Lung (tissue), 11 donors: ENCODE measurements at regions not wholly inside any gene's neighbourhood (a gene's known extent, or its start where the extent isn't known, plus 50 kb on each side); places are given as distances from the start of the nearest gene placed in this dataset.

Source experiments
- ATAC-seq: fragments of 200-7000 bp; cut with Tn5 transposase; one replicate; pipeline ENCODE4 v1.9.1; 2020; ENCODE audit warnings: moderate number of reproducible peaks; ENCODE audit not compliant: insufficient read depth, low FRiP score
- DNase-seq, 3 donors: peaks; one replicate each; pipeline ENCODE4 v3.0.0-alpha.2; 2013 to 2017
- H3K27ac ChIP-seq, 2 donors: one replicate each; pipeline ENCODE4 v1.5.1; 2013; ENCODE audit warnings: mild to moderate bottlenecking in 2 of 2, moderate library complexity in 2 of 2, control low read depth in 1 of 2, inconsistent platforms in 1 of 2, low read depth in 1 of 2, low read length in 1 of 2
- H3K27me3 ChIP-seq, 3 donors: one replicate each; pipeline ENCODE4 v1.5.1; 2013; ENCODE audit warnings: low read length in 2 of 3; ENCODE audit not compliant: control insufficient read depth in 3 of 3, insufficient read depth in 3 of 3
- H3K36me3 ChIP-seq, 4 donors: one replicate each; pipeline ENCODE4 v1.5.1; 2013; ENCODE audit warnings: low read length in 4 of 4, mild to moderate bottlenecking in 1 of 4, moderate library complexity in 1 of 4; ENCODE audit not compliant: control insufficient read depth in 4 of 4, insufficient read depth in 4 of 4
- H3K4me1 ChIP-seq, 5 donors: one replicate each; pipeline ENCODE4 v1.5.1; 2013; ENCODE audit warnings: low read length in 5 of 5, mild to moderate bottlenecking in 2 of 5, moderate library complexity in 1 of 5; ENCODE audit not compliant: control insufficient read depth in 5 of 5, insufficient read depth in 5 of 5
- H3K4me3 ChIP-seq: one replicate; pipeline ENCODE4 v1.5.1; 2013; ENCODE audit warnings: mild to moderate bottlenecking, control low read depth, moderate library complexity
- H3K9ac ChIP-seq, 2 donors: one replicate each; pipeline ENCODE4 v1.5.1; 2013; ENCODE audit warnings: low read length in 2 of 2, control low read depth in 1 of 2; ENCODE audit not compliant: insufficient read depth in 1 of 2
- H3K9me3 ChIP-seq, 4 donors: one replicate each; pipeline ENCODE4 v1.5.1; 2013; ENCODE audit warnings: low read length in 3 of 4, mild to moderate bottlenecking in 1 of 4, moderate library complexity in 1 of 4; ENCODE audit not compliant: control insufficient read depth in 4 of 4, insufficient read depth in 3 of 4
- WGBS, 2 donors: extraction: QIAGEN DNeasy Blood & Tissue Kit; methylation state at CpG; one replicate each; pipeline ENCODE4 v1.1.7; 2013; 5-methylcytosine and 5-hydroxymethylcytosine counted together
- TF ChIP-seq, protein P1 (sequence below): IDR thresholded peaks from 2 replicates; pipeline ENCODE4 v1.5.1; 2012; ENCODE audit warnings: mild to moderate bottlenecking; ENCODE audit errors: control extremely low read depth, extremely low read depth
- donor health status: control.
- donor health status: control.
- donor health status: Bipolar disorder and iron deficiency.
- donor health status: healthy.
- donor health status: DM: yes; HTN: yes; CAD: no.

DNA sequence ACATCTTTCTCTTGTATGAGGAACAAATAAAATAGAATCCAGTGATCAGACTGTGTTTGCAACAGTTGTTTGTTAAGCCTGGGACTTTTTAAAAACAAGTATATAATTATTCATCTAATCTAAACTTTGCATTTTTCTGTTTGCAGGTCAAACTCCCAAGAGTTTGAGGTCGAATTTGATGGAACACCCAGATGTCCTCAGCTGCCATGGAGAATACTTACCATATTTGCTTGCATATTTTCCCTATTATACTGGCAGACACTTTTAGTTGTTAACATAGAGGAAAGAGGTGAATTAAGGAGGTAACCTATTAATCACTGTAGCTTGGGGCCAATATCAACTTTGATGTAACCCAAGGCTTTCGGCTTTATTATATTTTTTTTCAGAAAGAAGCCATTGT lies 401.5 kb upstream of the DIPK2B start:
- Histone ChIP-seq H3K4me3 (no peak overlapping the region), H3K27me3 (peaks cover 0 to 11% (median 0%) of the 10 kb centered on the region in 3 donors), H3K4me1 (no peaks in the 10 kb centered on the region), H3K9ac (no peak overlapping the region), H3K9me3 (peaks cover 0 to 3% (median under 1%) of the 10 kb centered on the region in 4 donors), H3K36me3 (no peaks in the 10 kb centered on the region), H3K27ac (no peak overlapping the region)
- ATAC-seq, result no peak
- TF ChIP-seq, protein P1, sequence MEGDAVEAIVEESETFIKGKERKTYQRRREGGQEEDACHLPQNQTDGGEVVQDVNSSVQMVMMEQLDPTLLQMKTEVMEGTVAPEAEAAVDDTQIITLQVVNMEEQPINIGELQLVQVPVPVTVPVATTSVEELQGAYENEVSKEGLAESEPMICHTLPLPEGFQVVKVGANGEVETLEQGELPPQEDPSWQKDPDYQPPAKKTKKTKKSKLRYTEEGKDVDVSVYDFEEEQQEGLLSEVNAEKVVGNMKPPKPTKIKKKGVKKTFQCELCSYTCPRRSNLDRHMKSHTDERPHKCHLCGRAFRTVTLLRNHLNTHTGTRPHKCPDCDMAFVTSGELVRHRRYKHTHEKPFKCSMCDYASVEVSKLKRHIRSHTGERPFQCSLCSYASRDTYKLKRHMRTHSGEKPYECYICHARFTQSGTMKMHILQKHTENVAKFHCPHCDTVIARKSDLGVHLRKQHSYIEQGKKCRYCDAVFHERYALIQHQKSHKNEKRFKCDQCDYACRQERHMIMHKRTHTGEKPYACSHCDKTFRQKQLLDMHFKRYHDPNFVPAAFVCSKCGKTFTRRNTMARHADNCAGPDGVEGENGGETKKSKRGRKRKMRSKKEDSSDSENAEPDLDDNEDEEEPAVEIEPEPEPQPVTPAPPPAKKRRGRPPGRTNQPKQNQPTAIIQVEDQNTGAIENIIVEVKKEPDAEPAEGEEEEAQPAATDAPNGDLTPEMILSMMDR, result no peak
- DNase-seq, result peak in 2 of 3 donors; percentile 10 to 17
- WGBS, 2 donors, result 46 to 77% methylated on average over 2 of the region's 2 CpGs

DNA sequence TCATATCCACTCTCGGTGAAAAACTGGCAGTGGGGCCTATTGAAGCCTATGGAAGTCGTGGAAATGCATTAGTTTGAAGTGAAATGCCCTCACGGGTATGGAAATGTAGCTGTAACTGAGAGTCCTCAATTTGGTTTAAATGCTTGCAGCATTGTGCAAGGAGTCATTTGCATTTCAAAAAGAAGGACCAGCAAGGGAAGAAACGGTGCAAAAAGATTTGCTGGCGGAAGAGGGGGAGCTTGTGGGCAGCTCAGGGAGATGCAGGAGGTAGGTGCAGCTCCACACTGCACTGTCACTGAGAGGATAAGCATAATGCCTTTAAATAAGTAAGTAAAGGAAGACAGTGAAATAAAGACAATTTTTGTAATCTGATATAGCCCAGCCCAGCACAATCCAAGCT lies 400.4 kb upstream of the DIPK2B start:
- TF ChIP-seq, protein P1, result no peak
- Histone ChIP-seq H3K9me3 (peaks cover 0 to 3% (median under 1%) of the 10 kb centered on the region in 4 donors), H3K27me3 (peaks cover 0 to 11% (median 0%) of the 10 kb centered on the region in 3 donors), H3K27ac (no peak overlapping the region), H3K9ac (no peak overlapping the region), H3K4me3 (no peak overlapping the region), H3K36me3 (no peaks in the 10 kb centered on the region), H3K4me1 (no peaks in the 10 kb centered on the region)
- DNase-seq, result no peak
- 65 to 90% methylated on average over 5 of the region's 5 CpGs for WGBS, 2 donors
- no peak for ATAC-seq

DNA sequence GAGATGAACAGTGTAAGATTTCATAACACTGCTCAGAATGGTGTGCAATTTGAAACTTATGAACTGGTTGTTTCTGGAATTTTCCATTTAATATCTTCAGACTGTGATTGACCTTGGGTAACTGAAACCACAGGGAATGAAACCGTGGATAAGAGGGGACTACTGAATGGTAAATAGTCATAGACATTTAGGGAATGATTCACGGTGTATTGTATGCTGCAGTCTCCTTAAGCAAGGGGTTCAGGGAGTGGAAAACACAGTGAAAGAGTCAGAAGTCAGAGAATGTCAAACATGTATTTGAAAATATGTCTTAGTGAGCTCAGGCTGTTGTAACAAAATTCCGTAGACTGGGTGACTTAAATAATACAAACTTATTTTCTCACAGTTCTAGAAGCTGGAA lies 398.2 kb upstream of the DIPK2B start:
- Histone ChIP-seq H3K4me1 (no peaks in the 10 kb centered on the region), H3K27me3 (peaks cover 0 to 11% (median 0%) of the 10 kb centered on the region in 3 donors), H3K4me3 (no peak overlapping the region), H3K27ac (no peak overlapping the region), H3K9ac (no peak overlapping the region), H3K36me3 (no peaks in the 10 kb centered on the region), H3K9me3 (no peaks in the 10 kb centered on the region)
- no peak for ATAC-seq
- TF ChIP-seq, protein P1, result no peak
- 76 to 90% methylated on average over 3 of the region's 3 CpGs for WGBS, 2 donors
- no peak for DNase-seq

DNA sequence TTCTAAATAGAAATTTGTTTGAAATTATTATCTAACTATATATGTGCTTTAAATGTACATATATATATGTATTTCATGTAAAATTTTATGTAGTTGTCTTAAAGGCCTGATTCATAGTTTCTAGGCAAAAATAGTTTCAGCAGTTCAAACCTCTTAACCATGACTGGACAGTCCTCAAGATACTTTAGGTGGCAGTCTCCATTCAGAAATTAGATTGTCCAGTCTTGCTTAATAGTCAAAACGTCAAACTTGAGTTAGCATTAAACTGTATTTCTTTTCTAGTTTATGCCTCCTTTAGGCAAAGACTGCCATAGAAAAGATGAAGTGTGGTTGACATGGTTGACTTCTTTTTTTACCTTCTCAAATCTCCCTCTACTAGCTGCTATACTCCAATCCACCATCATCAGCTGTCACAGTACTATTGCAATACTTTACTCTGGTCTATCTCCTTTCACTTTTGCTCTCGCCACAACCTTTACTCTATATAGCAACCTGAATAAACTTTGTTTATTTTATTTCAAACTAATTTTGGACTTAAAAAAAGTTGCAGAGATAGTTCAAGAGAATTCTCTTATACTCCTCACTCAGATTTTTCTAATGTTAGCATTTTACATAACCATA lies 395.6 kb upstream of the DIPK2B start:
- peak in 1 of 3 donors; percentile 9 for DNase-seq
- H3K36me3 ChIP-seq, result no peaks in the 10 kb centered on the region
- TF ChIP-seq, protein P1, result no peak
- H3K27me3 ChIP-seq, result peaks cover 0 to 9% (median 0%) of the 10 kb centered on the region in 3 donors
- H3K27ac ChIP-seq, result no peak overlapping the region
- 47 to 59% methylated on average over 2 of the region's 2 CpGs for WGBS, 2 donors
- H3K4me1 ChIP-seq, result no peaks in the 10 kb centered on the region
- H3K9ac ChIP-seq, result no peak overlapping the region
- no peak overlapping the region for H3K4me3 ChIP-seq
- H3K9me3 ChIP-seq, result peaks cover 0 to 2% (median 0%) of the 10 kb centered on the region in 4 donors
- ATAC-seq, result no peak
